ENCODE measurements at regions not wholly inside any gene's neighbourhood (a gene's known extent, or its start where the extent isn't known, plus 50 kb on each side); places are given as distances from the start of the nearest gene placed in this dataset.

DNA sequence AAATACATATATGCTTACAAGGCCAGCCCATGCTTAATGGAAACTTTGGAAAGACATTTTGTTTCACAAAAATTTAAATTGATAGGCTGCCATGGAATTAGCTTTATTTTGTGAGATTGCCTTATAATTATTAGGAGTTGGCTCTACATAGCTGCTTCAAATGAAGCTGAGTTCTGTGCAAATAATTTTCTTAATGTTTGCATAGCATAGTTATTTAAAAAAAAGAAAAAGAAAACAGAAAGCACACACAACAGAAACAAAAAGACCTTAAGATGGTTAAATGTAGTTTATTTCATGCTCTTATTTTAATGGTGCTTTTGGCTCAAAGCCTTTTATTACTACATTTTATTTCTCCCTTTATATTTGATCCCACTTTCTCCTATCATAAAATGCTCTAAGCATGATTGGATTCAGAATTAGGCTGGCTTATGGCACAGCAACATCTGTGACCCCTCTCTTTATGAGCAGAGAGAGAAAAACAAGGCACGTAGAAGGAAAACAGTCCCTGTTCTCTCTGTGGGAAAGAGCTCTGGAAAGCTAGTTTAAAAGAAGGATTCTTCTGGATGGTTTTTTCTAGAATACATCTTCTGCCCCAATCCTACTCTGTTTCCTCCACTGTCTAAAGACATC, 530.5 kb downstream of the NTRK2 start:
- no peak for DNase-seq (ENCODE audit: extremely low read depth, low read depth)
- TF ChIP-seq, protein P1, sequence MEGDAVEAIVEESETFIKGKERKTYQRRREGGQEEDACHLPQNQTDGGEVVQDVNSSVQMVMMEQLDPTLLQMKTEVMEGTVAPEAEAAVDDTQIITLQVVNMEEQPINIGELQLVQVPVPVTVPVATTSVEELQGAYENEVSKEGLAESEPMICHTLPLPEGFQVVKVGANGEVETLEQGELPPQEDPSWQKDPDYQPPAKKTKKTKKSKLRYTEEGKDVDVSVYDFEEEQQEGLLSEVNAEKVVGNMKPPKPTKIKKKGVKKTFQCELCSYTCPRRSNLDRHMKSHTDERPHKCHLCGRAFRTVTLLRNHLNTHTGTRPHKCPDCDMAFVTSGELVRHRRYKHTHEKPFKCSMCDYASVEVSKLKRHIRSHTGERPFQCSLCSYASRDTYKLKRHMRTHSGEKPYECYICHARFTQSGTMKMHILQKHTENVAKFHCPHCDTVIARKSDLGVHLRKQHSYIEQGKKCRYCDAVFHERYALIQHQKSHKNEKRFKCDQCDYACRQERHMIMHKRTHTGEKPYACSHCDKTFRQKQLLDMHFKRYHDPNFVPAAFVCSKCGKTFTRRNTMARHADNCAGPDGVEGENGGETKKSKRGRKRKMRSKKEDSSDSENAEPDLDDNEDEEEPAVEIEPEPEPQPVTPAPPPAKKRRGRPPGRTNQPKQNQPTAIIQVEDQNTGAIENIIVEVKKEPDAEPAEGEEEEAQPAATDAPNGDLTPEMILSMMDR (IDR thresholded peaks at IDR 0.05; ENCODE audit: low read depth, low read length), result no peak

DNA sequence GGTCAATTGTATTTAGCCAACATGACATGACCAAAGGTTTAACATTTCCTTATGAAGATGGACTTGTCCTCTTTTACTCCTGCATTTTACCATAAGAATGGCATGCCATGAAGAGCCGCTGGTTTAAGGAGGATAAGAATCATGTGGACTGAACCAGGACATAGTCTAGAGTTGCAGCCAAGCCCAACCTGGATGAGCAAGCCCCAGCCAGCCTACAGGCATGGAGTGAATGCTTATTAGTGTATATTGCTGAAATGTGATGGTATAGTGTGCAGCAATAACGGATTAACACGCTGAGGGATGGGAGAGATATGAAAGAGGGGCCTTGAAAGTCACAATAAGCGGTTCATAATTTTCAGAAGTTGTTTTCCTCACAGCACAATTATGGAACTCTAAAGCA, 523.2 kb downstream of the NTRK2 start:
- DNase-seq (ENCODE audit: extremely low read depth, low read depth), result no peak
- TF ChIP-seq, protein P1 (IDR thresholded peaks at IDR 0.05; ENCODE audit: low read depth, low read length), result no peak

DNA sequence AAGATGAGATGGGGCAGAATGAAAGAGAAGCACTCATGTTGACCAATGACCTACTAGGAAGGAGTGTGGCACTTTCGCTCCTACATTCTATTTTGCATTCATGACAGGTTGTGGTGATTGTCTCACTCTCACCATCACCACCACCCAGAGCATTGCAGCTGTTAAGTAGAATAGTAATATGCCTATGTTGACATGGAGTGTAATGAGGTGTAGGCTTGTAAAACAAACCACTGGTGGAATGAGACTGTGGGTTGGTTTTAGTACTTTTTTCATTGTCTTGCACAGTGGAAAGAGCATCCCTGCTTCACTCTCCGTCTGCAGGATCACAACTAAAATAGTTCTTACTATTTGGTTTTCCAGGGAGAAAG, 516.7 kb downstream of the NTRK2 start:
- no peak for DNase-seq (ENCODE audit: extremely low read depth, low read depth)
- TF ChIP-seq, protein P1 (IDR thresholded peaks at IDR 0.05; ENCODE audit: low read depth, low read length), result no peak

DNA sequence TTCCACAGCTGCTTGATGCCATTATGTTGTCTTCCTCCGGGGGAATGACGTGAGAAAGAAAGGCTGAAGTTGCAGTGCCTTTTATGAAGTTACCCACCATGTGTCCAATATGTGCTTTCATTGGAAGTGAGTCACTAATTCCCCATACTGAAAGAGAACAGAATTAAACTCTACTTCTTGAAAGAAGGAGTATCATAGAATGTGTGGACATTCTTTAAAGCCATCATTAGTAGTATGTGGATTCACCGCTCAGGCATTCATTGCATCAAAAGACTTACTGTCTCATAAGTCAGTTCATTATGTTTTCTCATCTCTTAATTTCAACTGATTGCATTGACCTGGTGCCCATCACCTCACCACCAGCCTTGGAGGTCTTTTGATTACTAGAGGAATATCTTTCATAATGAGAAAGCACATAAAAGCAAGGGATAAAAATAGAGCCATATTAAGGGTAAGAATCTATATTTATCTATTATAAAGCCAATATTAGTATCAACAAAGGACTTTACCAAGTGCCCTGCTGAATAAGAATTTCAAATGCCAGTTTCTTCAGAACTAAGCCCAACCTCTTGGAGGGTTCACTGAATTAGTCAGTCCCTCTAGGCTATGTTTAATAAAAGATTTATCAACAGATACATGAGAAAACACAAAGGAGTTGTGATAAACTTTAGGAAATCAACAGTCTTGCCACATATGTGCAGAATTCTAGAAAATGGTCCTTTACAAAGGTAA, 516.1 kb downstream of the NTRK2 start:
- DNase-seq (ENCODE audit: extremely low read depth, low read depth), result no peak
- TF ChIP-seq, protein P1 (IDR thresholded peaks at IDR 0.05; ENCODE audit: low read depth, low read length), result no peak

DNA sequence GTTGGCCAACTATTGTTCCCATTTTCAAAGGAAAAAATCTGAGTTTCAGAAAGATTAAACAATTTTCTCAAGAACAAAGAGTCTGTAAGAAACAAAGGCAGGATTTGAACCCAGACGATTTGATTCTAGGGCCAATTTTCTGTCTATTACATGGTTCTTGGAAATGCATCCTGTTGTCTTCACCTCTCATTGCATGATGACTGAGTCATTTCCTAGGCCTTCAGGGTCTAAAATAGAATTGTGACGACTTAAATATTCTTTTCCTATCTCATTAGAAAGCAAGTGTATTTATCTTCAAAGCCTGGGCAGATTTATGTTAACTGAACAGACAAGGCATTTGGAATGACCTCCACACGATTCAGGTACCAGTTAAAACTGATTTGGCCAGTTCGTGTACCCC, 512.9 kb downstream of the NTRK2 start:
- DNase-seq (ENCODE audit: extremely low read depth, low read depth), result no peak

DNA sequence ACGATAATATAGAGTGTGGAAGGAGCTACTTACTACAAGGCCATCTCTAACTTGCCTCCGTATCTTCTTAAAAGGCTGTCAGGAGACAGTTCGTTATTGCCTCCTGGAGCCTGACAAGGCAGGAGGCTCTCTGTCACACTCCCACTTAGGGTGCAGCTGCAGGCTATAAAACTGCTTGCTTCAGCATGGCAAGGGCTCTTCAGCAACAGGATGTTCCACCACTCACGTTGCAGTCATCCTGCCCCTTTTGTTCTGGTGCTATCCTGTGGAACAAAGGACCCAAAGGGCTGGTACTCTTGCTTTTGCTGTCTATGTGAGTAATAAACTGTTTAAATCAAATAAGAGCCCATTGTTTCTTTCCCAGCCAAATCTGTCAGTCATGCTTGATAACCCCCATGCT, 508.9 kb downstream of the NTRK2 start:
- TF ChIP-seq, protein P1 (IDR thresholded peaks at IDR 0.05; ENCODE audit: low read depth, low read length), result no peak
- no peak for DNase-seq (ENCODE audit: extremely low read depth, low read depth)

More for the DNA sequence above, 512.9 kb downstream of the NTRK2 start:
- TF ChIP-seq, protein P1 (IDR thresholded peaks at IDR 0.05; ENCODE audit: low read depth, low read length), result no peak

DNA sequence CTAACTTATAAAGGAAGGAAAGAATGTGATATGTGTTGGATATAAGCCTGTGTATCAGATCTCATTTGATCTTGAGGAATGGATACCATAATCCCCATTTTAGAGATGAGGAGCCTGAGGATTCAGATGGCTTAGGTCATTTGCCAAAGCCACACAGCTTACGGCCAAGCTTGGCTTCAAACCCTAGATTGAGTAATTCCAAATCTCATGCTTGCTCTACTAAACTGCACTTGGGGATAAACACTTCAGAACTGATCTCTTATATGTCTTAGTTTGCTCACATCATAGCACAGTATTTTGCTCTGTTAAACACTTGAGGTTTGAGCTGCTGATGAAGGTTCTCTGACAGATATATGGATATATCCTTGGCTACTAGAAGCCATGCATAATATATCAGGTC, 504.4 kb downstream of the NTRK2 start:
- TF ChIP-seq, protein P1 (IDR thresholded peaks at IDR 0.05; ENCODE audit: low read depth, low read length), result no peak
- no peak for DNase-seq (ENCODE audit: extremely low read depth, low read depth)

All from AG09319 (cell line).